ENCODE measurements at regions not wholly inside any gene's neighbourhood (a gene's known extent, or its start where the extent isn't known, plus 50 kb on each side); places are given as distances from the start of the nearest gene placed in this dataset.

DNA sequence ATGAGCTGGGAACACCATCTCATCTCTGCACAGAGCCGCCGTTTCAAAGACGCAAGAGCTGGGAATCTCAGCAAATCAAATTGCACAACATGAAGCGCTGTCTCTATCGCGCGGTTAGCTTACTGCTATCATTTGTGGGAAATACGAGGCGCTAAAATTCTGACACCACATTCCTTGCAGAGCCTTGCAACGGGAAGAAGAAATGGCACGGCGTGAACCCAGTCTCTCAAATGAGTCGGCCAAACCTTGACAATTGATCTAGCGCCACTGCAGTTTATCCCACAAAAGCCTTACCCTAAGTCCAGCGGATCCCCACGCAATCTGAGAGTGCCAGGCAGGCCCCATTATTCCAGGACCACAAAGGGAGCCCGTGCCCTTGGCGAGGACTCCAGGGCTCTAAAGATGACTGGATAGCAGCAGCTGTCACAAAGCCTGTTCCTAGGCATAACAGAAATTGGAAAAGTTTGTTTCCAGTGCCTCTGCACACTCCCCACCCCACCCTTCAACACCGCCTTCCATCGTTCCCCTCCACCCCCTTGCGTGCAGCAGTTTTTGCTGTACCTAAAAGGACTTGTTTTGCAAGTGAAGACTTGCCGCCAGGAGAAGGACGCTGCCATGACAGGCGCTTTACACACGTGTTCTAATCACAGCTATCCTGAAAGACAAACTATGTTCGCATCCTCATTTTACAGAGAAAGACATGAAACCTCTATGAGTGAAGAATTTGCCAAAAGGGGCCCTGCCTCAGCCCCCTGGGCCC is 252.4 kb downstream of the EIPR1 start:
- Histone ChIP-seq H3K4me1 (no peaks in the 10 kb centered on the region), H3K4me3 (replicated peaks in 1 of 3) (no peak overlapping the region), H3K27ac (no peak overlapping the region), H3K27me3 (no peaks in the 10 kb centered on the region), H3K9me3 (no peaks in the 10 kb centered on the region), H3K36me3 (no peaks in the 10 kb centered on the region)
- TF ChIP-seq, protein P1, sequence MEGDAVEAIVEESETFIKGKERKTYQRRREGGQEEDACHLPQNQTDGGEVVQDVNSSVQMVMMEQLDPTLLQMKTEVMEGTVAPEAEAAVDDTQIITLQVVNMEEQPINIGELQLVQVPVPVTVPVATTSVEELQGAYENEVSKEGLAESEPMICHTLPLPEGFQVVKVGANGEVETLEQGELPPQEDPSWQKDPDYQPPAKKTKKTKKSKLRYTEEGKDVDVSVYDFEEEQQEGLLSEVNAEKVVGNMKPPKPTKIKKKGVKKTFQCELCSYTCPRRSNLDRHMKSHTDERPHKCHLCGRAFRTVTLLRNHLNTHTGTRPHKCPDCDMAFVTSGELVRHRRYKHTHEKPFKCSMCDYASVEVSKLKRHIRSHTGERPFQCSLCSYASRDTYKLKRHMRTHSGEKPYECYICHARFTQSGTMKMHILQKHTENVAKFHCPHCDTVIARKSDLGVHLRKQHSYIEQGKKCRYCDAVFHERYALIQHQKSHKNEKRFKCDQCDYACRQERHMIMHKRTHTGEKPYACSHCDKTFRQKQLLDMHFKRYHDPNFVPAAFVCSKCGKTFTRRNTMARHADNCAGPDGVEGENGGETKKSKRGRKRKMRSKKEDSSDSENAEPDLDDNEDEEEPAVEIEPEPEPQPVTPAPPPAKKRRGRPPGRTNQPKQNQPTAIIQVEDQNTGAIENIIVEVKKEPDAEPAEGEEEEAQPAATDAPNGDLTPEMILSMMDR (IDR thresholded peaks at IDR 0.05): no peak
- no peak for TF ChIP-seq POLR2A (IDR thresholded peaks at IDR 0.05)
- no peak for DNase-seq
- intact Hi-C loops (cut with DNase I): no loop called here
- 85 to 89% methylated on average over 26 of the region's 26 CpGs for WGBS, 2 donors

DNA sequence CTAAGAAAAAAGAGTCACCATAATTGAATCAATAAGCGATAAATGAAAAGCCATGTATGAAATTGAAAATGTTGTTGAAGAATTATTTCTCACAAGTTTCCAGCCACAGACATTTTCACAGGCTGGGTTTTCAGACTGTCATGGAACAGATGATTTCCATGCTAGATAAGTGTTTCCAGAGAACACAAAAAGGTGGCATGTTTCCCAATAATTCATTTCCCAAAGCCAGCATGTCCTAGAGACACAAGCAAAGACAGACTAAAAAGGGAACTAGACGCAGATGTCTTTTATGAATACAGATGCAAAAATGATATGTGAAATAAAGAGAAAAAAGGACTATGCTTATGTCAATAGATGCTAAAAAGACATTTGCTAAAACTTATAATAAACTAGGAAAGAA is 255.1 kb downstream of the EIPR1 start:
- no peaks in the 10 kb centered on the region for H3K36me3 ChIP-seq
- H3K27ac ChIP-seq: no peak overlapping the region
- WGBS, 2 donors: 87 to 91% methylated on average over 2 of the region's 2 CpGs
- H3K4me3 ChIP-seq (replicated peaks in 1 of 3): no peak overlapping the region
- no peaks in the 10 kb centered on the region for H3K27me3 ChIP-seq
- no peaks in the 10 kb centered on the region for H3K9me3 ChIP-seq
- TF ChIP-seq, protein P1 (IDR thresholded peaks at IDR 0.05): no peak
- no peak for TF ChIP-seq POLR2A (IDR thresholded peaks at IDR 0.05)
- intact Hi-C loops (cut with DNase I): no loop called here
- no peak for DNase-seq
- H3K4me1 ChIP-seq: no peaks in the 10 kb centered on the region

DNA sequence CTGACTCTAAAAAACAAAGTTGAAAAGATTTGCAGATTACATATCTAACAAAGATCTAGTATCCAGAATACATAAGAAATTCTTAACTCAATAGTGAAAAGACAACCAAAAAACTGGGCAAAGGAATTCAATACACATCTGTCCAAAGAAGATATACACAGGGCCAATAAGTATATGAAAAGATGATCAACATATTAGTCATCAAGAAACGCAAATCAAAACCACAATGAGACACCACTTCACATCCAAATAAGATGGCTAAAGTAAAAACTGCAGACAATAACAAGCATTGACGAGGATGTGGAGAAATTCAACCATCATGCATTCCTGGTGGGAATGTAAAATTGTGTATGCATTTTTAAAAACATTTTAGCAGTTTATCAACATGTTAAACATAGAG is 256.0 kb downstream of the EIPR1 start:
- TF ChIP-seq, protein P1 (IDR thresholded peaks at IDR 0.05): no peak
- no peak for TF ChIP-seq POLR2A (IDR thresholded peaks at IDR 0.05)
- DNase-seq: no peak
- H3K36me3 ChIP-seq: no peaks in the 10 kb centered on the region
- no peak overlapping the region for H3K27ac ChIP-seq
- no peaks in the 10 kb centered on the region for H3K9me3 ChIP-seq
- WGBS, 2 donors: 94 to 95% methylated on average over 2 of the region's 2 CpGs
- H3K27me3 ChIP-seq: no peaks in the 10 kb centered on the region
- no peak overlapping the region for H3K4me3 ChIP-seq (replicated peaks in 1 of 3)
- no peaks in the 10 kb centered on the region for H3K4me1 ChIP-seq
- intact Hi-C loops (cut with DNase I): no loop called here

DNA sequence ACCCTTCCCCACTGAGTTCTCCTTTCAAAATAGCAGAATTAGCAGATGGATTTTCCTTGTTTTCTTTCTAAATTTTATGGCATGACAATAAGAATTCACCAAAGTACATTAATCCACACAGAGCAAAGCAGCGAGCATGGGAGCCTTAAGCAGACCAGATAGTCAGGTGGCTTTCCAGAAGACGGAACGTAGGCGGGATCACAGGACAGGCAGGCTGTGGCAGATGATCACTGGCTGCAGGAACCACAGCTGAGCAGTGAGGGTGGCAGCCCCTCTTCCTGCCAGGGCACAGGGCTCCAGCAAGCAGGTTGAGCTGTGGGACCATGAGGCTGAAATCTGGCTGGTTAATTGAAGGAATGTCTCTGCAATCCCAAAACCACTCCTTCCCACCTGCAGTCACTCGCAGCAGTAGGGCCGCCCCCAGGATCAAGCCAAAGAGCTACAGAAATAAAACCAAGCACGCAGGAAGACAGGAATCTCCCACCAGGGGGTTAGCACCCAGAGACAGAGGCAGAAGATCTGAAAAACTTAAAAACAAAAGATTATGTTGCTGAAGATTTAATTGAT is 259.9 kb downstream of the EIPR1 start:
- no peaks in the 10 kb centered on the region for H3K4me1 ChIP-seq
- H3K4me3 ChIP-seq (replicated peaks in 1 of 3): no peak overlapping the region
- no peaks in the 10 kb centered on the region for H3K9me3 ChIP-seq
- no peak for TF ChIP-seq POLR2A (IDR thresholded peaks at IDR 0.05)
- TF ChIP-seq, protein P1 (IDR thresholded peaks at IDR 0.05): no peak
- H3K27me3 ChIP-seq: no peaks in the 10 kb centered on the region
- 80 to 86% methylated on average over 7 of the region's 7 CpGs for WGBS, 2 donors
- no peak overlapping the region for H3K27ac ChIP-seq
- H3K36me3 ChIP-seq: no peaks in the 10 kb centered on the region
- DNase-seq: no peak
- intact Hi-C loops (cut with DNase I): no loop called here

DNA sequence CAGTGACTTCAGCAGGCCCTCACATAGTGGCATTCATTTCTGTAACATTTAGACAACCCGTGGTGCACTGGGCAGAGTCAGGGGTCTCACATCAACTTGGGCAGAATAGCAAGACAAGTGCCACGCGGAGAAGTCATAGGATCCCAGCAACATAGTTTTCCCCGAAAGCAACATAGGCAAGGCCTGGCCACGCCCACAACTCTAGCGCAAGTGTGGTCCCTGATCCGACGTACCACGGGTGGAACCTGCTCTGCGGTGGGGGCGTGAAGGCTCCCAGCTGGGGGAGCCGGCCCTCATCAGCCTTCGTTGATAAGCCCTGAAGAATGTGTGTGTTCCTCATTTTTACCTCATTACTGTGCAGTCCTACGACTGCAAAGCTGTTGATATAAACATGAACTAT is 261.2 kb downstream of the EIPR1 start:
- intact Hi-C loops (cut with DNase I): no loop called here
- H3K27me3 ChIP-seq: no peaks in the 10 kb centered on the region
- no peak overlapping the region for H3K4me3 ChIP-seq (replicated peaks in 1 of 3)
- no peak for TF ChIP-seq POLR2A (IDR thresholded peaks at IDR 0.05)
- TF ChIP-seq, protein P1 (IDR thresholded peaks at IDR 0.05): no peak
- H3K9me3 ChIP-seq: no peaks in the 10 kb centered on the region
- H3K4me1 ChIP-seq: no peaks in the 10 kb centered on the region
- no peak for DNase-seq
- 83 to 89% methylated on average over 12 to 14 of the region's 14 CpGs for whole genome bisulfite sequencing, 2 donors
- no peak overlapping the region for H3K27ac ChIP-seq
- no peaks in the 10 kb centered on the region for H3K36me3 ChIP-seq

Measured in thyroid gland (tissue), 4 donors.